Endothelial cell of umbilical vein (primary cell): ENCODE measurements at regions not wholly inside any gene's neighbourhood (a gene's known extent, or its start where the extent isn't known, plus 50 kb on each side); places are given as distances from the start of the nearest gene placed in this dataset.

ENCODE experiments used
- BruUV-seq: library from RNA; stranded (reverse); fragments of 400-500 nt; replicated peaks from 2 replicates; lab custom pipeline; 2021; lab: Mats Ljungman, UMichigan
- CTCF ChIA-PET: fragments of 300-600, 350-600 bp; sonication (Branson Sonifier 250); formaldehyde crosslinking; loops from one replicate; lab custom pipeline; 2021; ENCODE audit warnings: antibody characterized with exemption, inconsistent platforms; lab: Charles Lee
- POLR2A ChIA-PET: fragments of 300-600, 350-600 bp; sonication (Branson Sonifier 250); formaldehyde crosslinking; loops from one replicate; lab custom pipeline; 2021; ENCODE audit warnings: antibody characterized with exemption, inconsistent platforms; lab: Charles Lee
- DNase-seq: peaks from one replicate; pipeline ENCODE4 v3.0.0-alpha.2; 2011; ENCODE audit warnings: low read depth, low spot score
- FAIRE-seq: peaks from 2 replicates; lab custom pipeline; 2011; peaks lifted over from hg19 to GRCh38; lab: Jason Lieb, UNC
- H2AFZ ChIP-seq: 2 replicates; pipeline ENCODE4 v1.6.0; 2012; ENCODE audit warnings: low read depth, low read length, control low read depth, inconsistent platforms
- H3K27ac ChIP-seq: 2 replicates; pipeline ENCODE4 v1.5.1; 2011; ENCODE audit warnings: low read depth, mild to moderate bottlenecking, control low read depth, low read length, moderate library complexity; ENCODE audit not compliant: insufficient read depth
- H3K27me3 ChIP-seq, 2 experiments: 2 replicates each; pipeline versions ENCODE4 v1.6.0 to v1.6.1; 2011; ENCODE audit warnings: low read length in 2 of 2, mixed read lengths in 1 of 2; ENCODE audit not compliant: control insufficient read depth in 2 of 2, insufficient read depth in 2 of 2
- H3K36me3 ChIP-seq, 2 experiments: 2 replicates in 1 of 2; 3 replicates in 1 of 2; pipeline ENCODE4 v1.5.1; 2011; ENCODE audit warnings: low read length in 2 of 2, mild to moderate bottlenecking in 1 of 2, moderate library complexity in 1 of 2; ENCODE audit not compliant: control insufficient read depth in 2 of 2, insufficient read depth in 2 of 2; ENCODE audit errors: extremely low read depth in 1 of 2
- H3K4me1 ChIP-seq: 3 replicates; pipeline ENCODE4 v1.5.1; 2011; ENCODE audit warnings: mild to moderate bottlenecking, low read length; ENCODE audit not compliant: control insufficient read depth, insufficient read depth; ENCODE audit errors: extremely low read depth
- H3K4me2 ChIP-seq: 2 replicates; pipeline ENCODE4 v1.6.1; 2011; ENCODE audit warnings: low read length, control low read depth, mixed read lengths; ENCODE audit not compliant: insufficient read depth
- H3K4me3 ChIP-seq, 3 experiments: fragments of 200-600 bp in 1 of 3; sonication (generic), shearing (Covaris generic) in 1 of 3; replicated peaks in 1 of 3; 2 replicates each; pipeline ENCODE4 v1.5.1; 2011 to 2016; ENCODE audit warnings: control low read depth in 3 of 3, low read length in 3 of 3, mild to moderate bottlenecking in 2 of 3, inconsistent platforms in 1 of 3, low read depth in 1 of 3, moderate library complexity in 1 of 3; ENCODE audit not compliant: insufficient read depth in 1 of 3
- H3K79me2 ChIP-seq: 2 replicates; pipeline ENCODE4 v1.6.0; 2012; ENCODE audit warnings: low read length, inconsistent platforms; ENCODE audit not compliant: control insufficient read depth, insufficient read depth
- H3K9ac ChIP-seq: replicated peaks from 2 replicates; pipeline ENCODE3; 2011; ENCODE audit warnings: low read length, control low read depth; ENCODE audit not compliant: insufficient read depth; ENCODE audit errors: extremely low read depth
- H3K9me1 ChIP-seq: replicated peaks from 3 replicates; pipeline ENCODE4 v1.6.0; 2011; ENCODE audit warnings: mild to moderate bottlenecking, low read length; ENCODE audit not compliant: control insufficient read depth, insufficient read depth; ENCODE audit errors: extremely low read depth
- H3K9me3 ChIP-seq: replicated peaks from 2 replicates; pipeline ENCODE4 v1.5.1; 2012; ENCODE audit warnings: low read length, inconsistent platforms; ENCODE audit not compliant: control insufficient read depth, insufficient read depth
- H4K20me1 ChIP-seq: replicated peaks from 2 replicates; pipeline ENCODE3; 2011; ENCODE audit warnings: mild to moderate bottlenecking, low read length; ENCODE audit not compliant: control insufficient read depth, insufficient read depth; ENCODE audit errors: extremely low read depth
- CTCF ChIP-seq, 2 donors: IDR thresholded peaks; 1 replicate in 1 of 2; 2 replicates in 1 of 2; pipeline ENCODE4 v1.5.1; 2011; ENCODE audit warnings: low read length in 2 of 2, mild to moderate bottlenecking in 2 of 2, moderate library complexity in 2 of 2, control low read depth in 1 of 2, inconsistent platforms in 1 of 2, low read depth in 1 of 2; ENCODE audit not compliant: insufficient read depth in 1 of 2; ENCODE audit errors: extremely low read depth in 1 of 2
- EZH2 ChIP-seq: IDR thresholded peaks from 2 replicates; pipeline ENCODE4 v1.6.1; 2012; ENCODE audit warnings: borderline replicate concordance, low read depth, mild to moderate bottlenecking, moderate library complexity, low read length, inconsistent platforms; ENCODE audit not compliant: severe bottlenecking
- FOS ChIP-seq: IDR thresholded peaks from 2 replicates; pipeline ENCODE4 v1.6.1; 2011; ENCODE audit warnings: mild to moderate bottlenecking, low read length, moderate library complexity, borderline replicate concordance; ENCODE audit not compliant: insufficient read depth
- GATA2 ChIP-seq: IDR thresholded peaks from 2 replicates; pipeline ENCODE4 v1.7.0; 2011; ENCODE audit warnings: low read depth, mild to moderate bottlenecking, moderate library complexity, mixed read lengths, low read length; ENCODE audit not compliant: insufficient read length, insufficient read depth
- JUN ChIP-seq: IDR thresholded peaks from 2 replicates; pipeline ENCODE4 v1.6.1; 2011; ENCODE audit warnings: borderline replicate concordance, low read depth; ENCODE audit not compliant: insufficient read length, insufficient read depth
- MYC ChIP-seq: IDR thresholded peaks from one replicate; pipeline ENCODE4 v1.6.1; 2011; ENCODE audit warnings: mild to moderate bottlenecking, low read depth, low read length
- POLR2A ChIP-seq: IDR thresholded peaks from 2 replicates; pipeline ENCODE4 v1.6.1; 2012; ENCODE audit warnings: low read depth, mild to moderate bottlenecking, control low read depth, low read length
- POLR2AphosphoS5 ChIP-seq: IDR thresholded peaks from 2 replicates; pipeline ENCODE4 v1.6.1; 2012; ENCODE audit warnings: low read depth, mild to moderate bottlenecking, control low read depth, low read length, moderate library complexity; ENCODE audit not compliant: insufficient read depth
- dilution Hi-C: fragments of 300-500 bp; cut with MboI; formaldehyde crosslinking; loops from one replicate; pipeline ENCODE4 v1.15.0; 2019; ENCODE audit warnings: low sequenced_read_pairs; ENCODE audit not compliant: extremely low pct_ligation_motif_present
- intact Hi-C: fragments of 100-400 bp; cut with micrococcal nuclease; formaldehyde crosslinking; loops from one replicate; pipeline ENCODE4 v1.10.0; 2022
- TF ChIP-seq, protein P1 (sequence below): IDR thresholded peaks from 2 replicates; pipeline ENCODE4 v1.6.1; 2011; ENCODE audit not compliant: insufficient read depth, insufficient read length

DNA sequence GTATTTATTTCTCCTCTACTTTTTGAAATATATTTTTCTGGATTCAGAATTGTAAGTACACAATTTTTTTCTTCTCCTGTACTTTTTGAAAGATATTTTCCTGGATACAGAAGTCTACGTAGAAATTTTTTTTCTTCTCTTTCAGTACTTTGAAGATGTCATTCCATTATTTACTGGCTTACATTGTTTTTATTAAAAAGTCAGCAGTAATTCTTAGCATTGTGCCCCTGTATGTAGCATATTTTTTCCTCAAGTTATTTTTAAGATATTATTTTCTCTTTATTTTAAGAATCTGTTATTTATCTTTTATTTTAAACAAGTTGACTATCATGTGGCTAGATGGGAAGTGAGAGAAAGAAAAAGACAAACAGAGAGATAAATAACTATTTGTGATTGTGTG is 119.0 kb upstream of the NPSR1 start:
- no peak for TF ChIP-seq CTCF (IDR thresholded peaks at IDR 0.05; ENCODE audit: extremely low read depth in 1 of 2, insufficient read depth in 1 of 2, low read depth in 1 of 2, low read length in 2 of 2)
- TF ChIP-seq EZH2 = no peak
- TF ChIP-seq, protein P1, sequence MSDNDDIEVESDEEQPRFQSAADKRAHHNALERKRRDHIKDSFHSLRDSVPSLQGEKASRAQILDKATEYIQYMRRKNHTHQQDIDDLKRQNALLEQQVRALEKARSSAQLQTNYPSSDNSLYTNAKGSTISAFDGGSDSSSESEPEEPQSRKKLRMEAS = no peak
- no peak for TF ChIP-seq JUN
- TF ChIP-seq GATA2 = no peak
- TF ChIP-seq FOS = no peak
- Histone ChIP-seq H3K27ac (no peak overlapping the region), H3K27me3 (no peaks in the 10 kb centered on the region), H3K79me2 (no peaks in the 10 kb centered on the region), H3K9ac (no peak overlapping the region), H3K4me1 (no peaks in the 10 kb centered on the region), H3K36me3 (no peaks in the 10 kb centered on the region), H3K9me1 (no peaks in the 10 kb centered on the region), H4K20me1 (no peaks in the 10 kb centered on the region), H3K4me3 (no peak overlapping the region), H3K9me3 (no peaks in the 10 kb centered on the region), H2AFZ (no peak overlapping the region), H3K4me2 (no peak overlapping the region)
- intact Hi-C loops (no loop called here), dilution Hi-C loops (no loop called here)
- BruUV-seq = no TSS peak
- ChIA-PET CTCF (no interaction called here), POLR2A (no interaction called here)
- no peak for DNase-seq
- FAIRE-seq = no peak

GRCh38 chr7:34544621-34545020 is 113.4 kb upstream of the NPSR1 start:
- dilution Hi-C loops = no loop called here
- Histone ChIP-seq H4K20me1 (no peaks in the 10 kb centered on the region), H3K4me2 (no peak overlapping the region), H3K4me3 (no peak overlapping the region), H3K79me2 (no peaks in the 10 kb centered on the region), H3K27me3 (no peaks in the 10 kb centered on the region), H3K9ac (no peak overlapping the region), H3K36me3 (no peaks in the 10 kb centered on the region), H2AFZ (no peak overlapping the region), H3K4me1 (no peaks in the 10 kb centered on the region), H3K27ac (no peak overlapping the region), H3K9me1 (no peaks in the 10 kb centered on the region), H3K9me3 (no peaks in the 10 kb centered on the region)
- intact Hi-C loops = no loop called here
- FAIRE-seq = no peak
- ChIA-PET CTCF (no interaction called here), POLR2A (no interaction called here)
- DNase-seq = no peak
- BruUV-seq = no TSS peak
- TF ChIP-seq GATA2 = no peak
- TF ChIP-seq FOS = no peak
- TF ChIP-seq, protein P1 = no peak
- TF ChIP-seq POLR2A = no peak
- no peak for TF ChIP-seq EZH2
- no peak for TF ChIP-seq POLR2AphosphoS5
- no peak for TF ChIP-seq JUN
- no peak for TF ChIP-seq CTCF (IDR thresholded peaks at IDR 0.05; ENCODE audit: extremely low read depth in 1 of 2, insufficient read depth in 1 of 2, low read depth in 1 of 2, low read length in 2 of 2)
- no peak for TF ChIP-seq MYC
